Ectodermal cell (in vitro differentiated cells): ENCODE measurements at regions not wholly inside any gene's neighbourhood (a gene's known extent, or its start where the extent isn't known, plus 50 kb on each side); places are given as distances from the start of the nearest gene placed in this dataset.
"Not testable (repeated sequence)": the region's sequence is repeated elsewhere in the genome, so short reads cannot be mapped to it uniquely, and the experiment has no call there.

Experiments used
- H3K27ac ChIP-seq: 2 replicates; pipeline ENCODE4 v1.7.0; 2013; ENCODE audit warnings: mild to moderate bottlenecking, low read depth, low read length; ENCODE audit not compliant: insufficient read depth, poor library complexity, severe bottlenecking
- H3K27me3 ChIP-seq: 2 replicates; pipeline ENCODE4 v1.7.0; 2013; ENCODE audit warnings: mild to moderate bottlenecking, low read length; ENCODE audit not compliant: insufficient read depth, control insufficient read depth, poor library complexity, severe bottlenecking
- H3K36me3 ChIP-seq: one replicate; pipeline ENCODE4 v1.7.0; 2013; ENCODE audit warnings: low read length; ENCODE audit not compliant: control insufficient read depth, insufficient read depth
- H3K4me1 ChIP-seq: one replicate; pipeline ENCODE4 v1.7.0; 2013; ENCODE audit warnings: low read length; ENCODE audit not compliant: control insufficient read depth, insufficient read depth
- H3K4me3 ChIP-seq: 2 replicates; pipeline ENCODE4 v1.7.0; 2013; ENCODE audit warnings: low read depth, low read length, control low read depth; ENCODE audit not compliant: insufficient read depth
- H3K9me3 ChIP-seq: 2 replicates; pipeline ENCODE4 v1.7.0; 2013; ENCODE audit warnings: mild to moderate bottlenecking, low read length, moderate library complexity; ENCODE audit not compliant: control insufficient read depth
- WGBS, 2 experiments: methylation state at CpG; one replicate each; pipeline ENCODE4 v1.1.7; 2013; ENCODE audit warnings: missing lambda C conversion rate in 2 of 2; 5-methylcytosine and 5-hydroxymethylcytosine counted together

GRCh38 chr1:832136-832535 lies 91.6 kb upstream of the SAMD11 start:
- H3K27me3 ChIP-seq = no peaks in the 10 kb centered on the region
- WGBS, 2 experiments = 83 to 89% methylated on average over 13 of the region's 13 CpGs
- no peaks in the 10 kb centered on the region for H3K9me3 ChIP-seq
- no peaks in the 10 kb centered on the region for H3K4me1 ChIP-seq
- no peaks in the 10 kb centered on the region for H3K36me3 ChIP-seq
- H3K27ac ChIP-seq = no peak overlapping the region
- H3K4me3 ChIP-seq = no peak overlapping the region

GRCh38 chr1:833226-833625 lies 90.5 kb upstream of the SAMD11 start:
- not testable (repeated sequence) for H3K36me3 ChIP-seq, H3K4me3 ChIP-seq
- 88 to 95% methylated on average over 3 of the region's 3 CpGs for WGBS, 2 experiments

GRCh38 chr1:835509-835908 lies 88.2 kb upstream of the SAMD11 start:
- WGBS, 2 experiments = 96 to 97% methylated on average over 9 of the region's 10 CpGs

More at GRCh38 chr1:833226-833625, 90.5 kb upstream of the SAMD11 start:
- H3K9me3 ChIP-seq, H3K27ac ChIP-seq, H3K4me1 ChIP-seq, H3K27me3 ChIP-seq: not testable (repeated sequence)

GRCh38 chr1:837601-838000 lies 86.1 kb upstream of the SAMD11 start:
- H3K27me3 ChIP-seq, H3K36me3 ChIP-seq: not testable (repeated sequence)
- 92 to 94% methylated on average over 4 to 5 of the region's 5 CpGs for WGBS, 2 experiments

More at GRCh38 chr1:835509-835908, 88.2 kb upstream of the SAMD11 start:
- not testable (repeated sequence) for H3K36me3 ChIP-seq, H3K9me3 ChIP-seq, H3K4me1 ChIP-seq, H3K4me3 ChIP-seq, H3K27ac ChIP-seq, H3K27me3 ChIP-seq

GRCh38 chr1:838291-838690 lies 85.4 kb upstream of the SAMD11 start:
- not testable (repeated sequence) for H3K4me1 ChIP-seq, H3K36me3 ChIP-seq, H3K4me3 ChIP-seq, H3K9me3 ChIP-seq, H3K27me3 ChIP-seq, H3K27ac ChIP-seq
- 92 to 94% methylated on average over 5 of the region's 5 CpGs for WGBS, 2 experiments

More at GRCh38 chr1:837601-838000, 86.1 kb upstream of the SAMD11 start:
- not testable (repeated sequence) for H3K4me3 ChIP-seq, H3K9me3 ChIP-seq, H3K4me1 ChIP-seq, H3K27ac ChIP-seq

- not testable (repeated sequence) for H3K9me3 ChIP-seq
Observed at GRCh38 chr1:840592-840991, 83.1 kb upstream of the SAMD11 start.

GRCh38 chr1:841671-842425 lies 81.9 kb upstream of the SAMD11 start:
- not testable (repeated sequence) for H3K27ac ChIP-seq, H3K9me3 ChIP-seq, H3K4me3 ChIP-seq, H3K27me3 ChIP-seq, H3K4me1 ChIP-seq, H3K36me3 ChIP-seq
- WGBS, 2 experiments = 93 to 94% methylated on average over 5 to 6 of the region's 15 CpGs

More at GRCh38 chr1:840592-840991, 83.1 kb upstream of the SAMD11 start:
- not testable (repeated sequence) for H3K27me3 ChIP-seq, H3K27ac ChIP-seq, H3K4me3 ChIP-seq, H3K36me3 ChIP-seq, H3K4me1 ChIP-seq
- WGBS, 2 experiments = 100% methylated on average over 1 of the region's 6 CpGs; no CpG with 5 or more reads in 1 of the 2 experiments

- H3K27ac ChIP-seq, H3K36me3 ChIP-seq, H3K4me3 ChIP-seq, H3K9me3 ChIP-seq, H3K4me1 ChIP-seq, H3K27me3 ChIP-seq: not testable (repeated sequence)
- WGBS, 2 experiments = 94% methylated on average over 10 of the region's 10 CpGs
Observed at GRCh38 chr1:842799-843198, 80.9 kb upstream of the SAMD11 start.

- H3K36me3 ChIP-seq, H3K9me3 ChIP-seq, H3K27me3 ChIP-seq, H3K4me3 ChIP-seq, H3K27ac ChIP-seq, H3K4me1 ChIP-seq: not testable (repeated sequence)
- WGBS, 2 experiments = 86 to 92% methylated on average over 5 of the region's 5 CpGs
Observed at GRCh38 chr1:843946-844345, 79.8 kb upstream of the SAMD11 start.

GRCh38 chr1:844472-845026 lies 79.2 kb upstream of the SAMD11 start:
- Histone ChIP-seq H3K36me3 (no peaks in the 10 kb centered on the region), H3K4me1 (no peaks in the 10 kb centered on the region), H3K27me3 (no peaks in the 10 kb centered on the region), H3K9me3 (no peaks in the 10 kb centered on the region), H3K4me3 (no peak overlapping the region), H3K27ac (no peak overlapping the region)
- WGBS, 2 experiments = 73 to 74% methylated on average over 10 to 12 of the region's 13 CpGs
